HEK293 (cell line): ENCODE measurements at regions not wholly inside any gene's neighbourhood (a gene's known extent, or its start where the extent isn't known, plus 50 kb on each side); places are given as distances from the start of the nearest gene placed in this dataset.

ENCODE experiments used
- CTCF ChIP-seq: fragments of 450-650 bp; formaldehyde crosslinking; IDR thresholded peaks from 2 replicates; pipeline ENCODE4 v1.5.1; 2016; ENCODE audit warnings: missing biosample characterization, missing genetic modification characterization
- FEZF1 ChIP-seq: fragments of 450-650 bp; formaldehyde crosslinking; IDR thresholded peaks from 2 replicates; pipeline ENCODE4 v1.5.1; 2016; ENCODE audit warnings: missing biosample characterization, missing genetic modification characterization
- KLF10 ChIP-seq: fragments of 450-650 bp; IDR thresholded peaks from 2 replicates; pipeline ENCODE4 v1.5.1; 2018; ENCODE audit warnings: missing biosample characterization, mild to moderate bottlenecking, missing genetic modification characterization
- SCRT1 ChIP-seq: fragments of 450-650 bp; formaldehyde crosslinking; IDR thresholded peaks from 2 replicates; pipeline ENCODE4 v1.5.1; 2016; ENCODE audit warnings: missing biosample characterization, missing genetic modification characterization, borderline replicate concordance
- TCF7L2 ChIP-seq: IDR thresholded peaks from 2 replicates; pipeline ENCODE4 v1.6.1; 2011; ENCODE audit warnings: low read depth, mild to moderate bottlenecking, inconsistent platforms, low read length, moderate library complexity, borderline replicate concordance
- YY1 ChIP-seq: fragments of 450-650 bp; formaldehyde crosslinking; IDR thresholded peaks from 2 replicates; pipeline ENCODE4 v1.5.1; 2018; ENCODE audit warnings: missing biosample characterization, missing genetic modification characterization
- ZBTB21 ChIP-seq: fragments of 450-650 bp; formaldehyde crosslinking; IDR thresholded peaks from 2 replicates; pipeline ENCODE4 v1.5.1; 2017; ENCODE audit warnings: missing biosample characterization, missing genetic modification characterization
- ZNF311 ChIP-seq: fragments of 450-650 bp; formaldehyde crosslinking; IDR thresholded peaks from 2 replicates; pipeline ENCODE4 v1.5.1; 2017; ENCODE audit warnings: missing biosample characterization, missing genetic modification characterization, borderline replicate concordance
- ZNF404 ChIP-seq: fragments of 450-650 bp; formaldehyde crosslinking; IDR thresholded peaks from 2 replicates; pipeline ENCODE4 v1.5.1; 2017; ENCODE audit warnings: missing biosample characterization, missing genetic modification characterization

- TF ChIP-seq FEZF1 (tag by site-specific recombination) (no peak), YY1 (tag by site-specific recombination) (no peak), ZNF404 (tag by site-specific recombination) (no peak), KLF10 (no peak), CTCF (tag by site-specific recombination) (no peak), ZNF311 (no peak), ZBTB21 (tag by site-specific recombination) (no peak), TCF7L2 (no peak), SCRT1 (tag by site-specific recombination) (no peak)
These were observed 201.0 kb upstream of the HS6ST1 start for GRCh38 chr2:128519517-128520215.
